ENCODE measurements at regions not wholly inside any gene's neighbourhood (a gene's known extent, or its start where the extent isn't known, plus 50 kb on each side); places are given as distances from the start of the nearest gene placed in this dataset.
A peak's percentile ranks its signal among the peaks of the same experiment; 100 is the strongest.

- DNase-seq, result no peak
Observed at GRCh38 chr1:29707796-29708195, 471.5 kb downstream of the PTPRU start.

GRCh38 chr1:29706936-29707335 is 470.6 kb downstream of the PTPRU start:
- DNase-seq, result peak; percentile 88

- DNase-seq, result no peak
Observed at GRCh38 chr1:29704430-29704829, 468.1 kb downstream of the PTPRU start.

GRCh38 chr1:29703596-29704370 is 467.5 kb downstream of the PTPRU start:
- peak; percentile 81 for DNase-seq

GRCh38 chr1:29700491-29700890 is 464.2 kb downstream of the PTPRU start:
- DNase-seq, result no peak

GRCh38 chr1:29698626-29699025 is 462.3 kb downstream of the PTPRU start:
- DNase-seq, result no peak

- no peak for DNase-seq
Observed at GRCh38 chr1:29698033-29698432, 461.7 kb downstream of the PTPRU start.

- DNase-seq, result no peak
Observed at GRCh38 chr1:29697391-29697780, 461.1 kb downstream of the PTPRU start.

DNA sequence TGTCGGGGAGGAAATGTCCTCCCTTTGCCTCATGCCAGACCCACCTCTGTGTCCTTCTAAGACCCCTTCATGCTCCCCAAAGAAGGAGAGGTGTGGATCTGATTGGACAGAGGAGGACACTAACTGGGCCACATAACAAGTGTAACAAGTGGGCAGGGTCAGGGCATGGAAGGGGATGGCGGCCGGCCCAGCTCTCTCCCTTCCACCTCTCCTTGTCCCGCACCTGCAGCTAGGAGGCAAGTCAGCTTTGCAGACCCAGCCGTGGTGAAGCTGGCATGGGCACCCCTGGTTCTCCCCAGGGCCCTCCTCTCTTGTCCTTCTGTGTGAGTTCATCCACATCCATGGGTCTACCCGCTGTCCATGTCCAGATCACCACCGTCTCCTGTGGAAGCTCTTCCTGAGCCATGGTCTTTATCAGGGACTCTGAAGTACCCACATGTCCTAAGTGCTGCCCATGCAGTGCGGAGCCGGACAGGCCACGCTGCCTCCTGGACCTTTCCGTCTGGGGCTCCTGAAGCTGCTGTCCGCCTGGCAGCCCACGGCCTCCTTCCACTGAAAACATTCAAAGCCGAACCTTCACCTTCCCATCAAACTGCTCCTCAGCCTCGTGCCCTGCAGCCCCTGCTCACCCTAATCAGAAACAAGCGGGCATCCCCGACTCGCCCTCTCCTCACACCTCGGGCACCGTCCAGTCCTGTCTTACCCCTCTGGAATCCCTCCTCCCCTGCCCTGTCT is 460.5 kb downstream of the PTPRU start:
- no peak for DNase-seq

DNA sequence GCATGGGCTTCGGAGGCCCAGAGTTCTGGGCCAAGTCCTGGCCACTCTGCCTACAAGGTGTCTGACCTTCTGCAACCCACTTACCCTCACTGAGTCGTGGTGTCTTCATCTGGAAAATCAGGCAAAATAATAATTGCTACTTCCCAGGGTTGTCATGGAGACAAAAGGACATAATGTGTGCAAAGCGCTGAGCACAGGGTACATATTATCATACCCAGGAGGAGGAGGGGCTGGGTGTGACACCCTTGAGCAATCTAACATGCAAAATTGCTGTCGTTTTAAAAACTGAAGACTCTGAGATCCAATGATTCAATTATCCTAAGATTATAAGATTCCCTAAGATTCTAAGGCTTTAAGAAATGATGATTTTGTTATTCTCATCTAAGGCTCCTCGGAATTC is 459.5 kb downstream of the PTPRU start:
- DNase-seq, result no peak

- DNase-seq, result no peak
Observed at GRCh38 chr1:29695036-29695435, 458.7 kb downstream of the PTPRU start.

- DNase-seq, result peak; percentile 60
Observed at GRCh38 chr1:29691499-29691898, 455.2 kb downstream of the PTPRU start.

DNA sequence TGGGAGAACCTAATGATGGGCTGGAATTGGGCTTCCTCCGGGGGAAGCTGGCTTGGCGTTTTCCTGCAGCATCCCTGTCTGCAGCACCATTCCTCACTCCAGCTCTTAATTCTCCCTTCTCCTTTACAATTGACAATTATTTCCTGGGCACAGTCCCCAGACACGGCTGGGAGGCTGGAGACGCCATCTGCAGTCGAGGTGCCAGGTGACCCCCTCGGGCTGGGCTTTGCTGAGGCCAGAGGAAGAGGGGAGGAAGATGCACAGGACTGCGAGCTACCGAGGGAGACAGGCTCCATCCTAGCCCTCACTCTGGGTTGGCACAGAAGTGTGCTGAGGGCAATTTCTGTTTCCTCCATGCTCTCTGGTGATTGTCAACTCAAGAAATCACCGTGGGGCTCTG is 453.8 kb downstream of the PTPRU start:
- DNase-seq, result no peak

DNA sequence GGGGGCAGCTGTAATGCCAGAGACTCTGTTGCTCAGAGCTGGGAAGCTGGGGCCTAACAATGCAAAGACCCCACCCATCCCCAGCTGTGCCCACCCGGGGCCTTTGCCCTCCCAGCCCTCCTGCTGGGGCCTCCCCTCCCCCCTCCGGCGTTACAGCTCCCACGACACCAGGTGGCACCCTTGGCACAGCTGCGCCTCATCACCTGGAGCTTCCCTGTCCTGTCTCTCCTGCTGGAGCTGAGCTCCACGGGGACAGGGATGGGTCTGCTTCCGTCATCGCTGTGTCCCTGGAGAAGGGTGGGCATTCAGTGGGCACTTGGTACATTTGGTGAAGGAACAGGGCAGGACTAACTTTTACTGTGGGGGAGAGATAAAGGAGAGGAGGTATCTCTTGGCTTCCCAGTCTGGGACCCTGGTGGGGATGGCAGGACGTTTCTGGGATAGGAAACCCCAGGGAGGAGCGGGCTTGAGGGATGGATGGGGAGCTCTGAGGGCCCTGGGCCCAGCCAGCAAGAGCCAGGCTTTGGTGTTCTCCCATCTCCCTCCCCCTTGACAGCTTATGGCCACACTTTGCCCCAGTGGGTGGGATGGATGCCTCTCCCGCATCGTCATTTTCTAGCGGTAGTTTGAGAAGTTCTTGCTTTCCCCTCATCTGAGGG is 453.2 kb downstream of the PTPRU start:
- DNase-seq, result no peak

DNA sequence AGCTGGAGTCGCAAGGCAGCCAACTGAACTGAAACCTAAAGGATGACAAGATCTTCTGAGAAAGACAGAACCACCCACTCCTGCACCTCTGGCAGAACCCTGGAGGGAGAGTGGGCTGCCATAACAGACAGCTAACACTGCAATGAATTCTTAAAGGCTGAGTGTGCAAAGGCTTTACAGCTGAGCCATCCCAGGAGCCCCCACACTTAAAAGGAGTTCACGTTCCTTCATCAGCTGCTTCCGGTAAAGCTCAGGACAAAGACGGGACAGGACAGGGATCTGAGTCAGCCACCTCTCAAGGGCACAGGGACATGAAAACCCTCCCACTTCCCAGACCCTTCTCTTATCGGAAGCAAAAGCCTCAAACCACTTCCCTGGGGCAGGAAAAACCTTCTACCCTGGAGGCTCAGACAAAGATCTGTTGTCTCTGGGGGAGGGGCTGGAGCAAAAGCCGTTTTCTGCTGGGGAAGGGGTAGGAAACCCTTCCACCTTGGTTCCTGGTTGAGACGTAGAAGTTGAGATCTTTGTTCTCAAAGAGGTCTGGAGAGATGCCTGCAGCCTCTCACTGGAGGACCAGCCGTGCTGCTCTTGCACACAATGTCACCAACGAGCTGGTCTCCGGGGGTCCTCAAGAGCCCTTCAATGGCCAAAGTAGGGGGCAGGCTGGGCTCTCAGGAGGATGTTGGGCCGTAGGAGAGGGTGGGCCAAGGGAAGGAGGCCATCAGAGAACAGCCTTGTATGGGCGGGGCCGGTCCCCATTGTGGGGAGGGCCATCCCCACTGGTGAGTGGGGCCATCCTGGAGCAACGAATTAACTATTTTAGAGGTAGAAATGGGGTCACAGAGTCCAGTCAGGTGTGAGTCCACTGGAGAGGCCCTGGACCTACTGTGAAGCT is 452.4 kb downstream of the PTPRU start:
- no peak for DNase-seq

DNA sequence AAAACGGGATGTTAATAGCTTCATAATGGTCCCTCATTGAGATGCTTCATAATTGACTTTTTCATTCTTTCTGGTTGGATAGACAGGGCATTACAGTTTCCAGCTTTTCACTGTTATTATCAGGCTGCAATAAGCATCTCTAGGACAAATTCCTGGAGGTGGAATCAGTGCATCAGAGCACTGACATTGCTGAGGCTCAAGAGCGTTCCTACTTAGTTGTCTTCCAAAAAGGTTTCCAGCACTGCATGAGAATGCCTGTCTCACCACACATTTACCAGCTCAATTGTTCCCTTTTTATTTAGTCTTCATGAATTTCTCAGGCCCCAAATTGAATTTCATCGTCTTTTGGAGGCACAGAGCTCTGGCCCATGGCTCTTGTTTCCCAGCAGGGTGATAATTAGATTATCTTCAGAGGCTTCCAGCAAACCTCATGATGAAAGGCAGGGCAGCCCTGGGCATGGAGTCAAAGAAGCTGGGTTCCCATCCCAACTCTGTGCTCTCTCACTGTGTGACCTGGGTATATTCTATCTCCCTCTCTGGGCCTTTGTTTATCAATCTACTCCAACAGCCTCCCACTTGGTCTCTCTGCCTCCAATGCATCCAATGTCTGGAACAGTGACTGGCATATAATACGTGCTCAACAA is 451.4 kb downstream of the PTPRU start:
- DNase-seq, result no peak

DNA sequence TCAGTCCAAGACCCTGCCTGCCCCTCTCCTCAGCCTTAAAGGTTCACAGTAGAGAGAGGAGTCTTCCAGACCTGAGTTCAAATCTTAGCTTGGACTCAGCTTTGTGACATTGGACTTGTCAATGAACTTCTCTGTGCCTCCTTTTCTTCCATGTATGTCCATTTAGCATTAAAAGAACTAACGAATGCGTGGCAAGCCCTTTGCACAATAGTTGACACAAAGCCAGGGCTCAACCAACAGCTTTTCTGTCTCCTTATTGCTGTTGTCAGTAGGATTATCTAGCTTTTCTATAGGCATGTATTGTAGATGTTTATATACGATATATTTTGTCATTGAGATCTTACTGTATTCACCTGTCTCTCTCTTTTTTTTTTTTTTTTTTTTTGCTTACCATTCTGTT is 450.8 kb downstream of the PTPRU start:
- DNase-seq, result no peak

DNA sequence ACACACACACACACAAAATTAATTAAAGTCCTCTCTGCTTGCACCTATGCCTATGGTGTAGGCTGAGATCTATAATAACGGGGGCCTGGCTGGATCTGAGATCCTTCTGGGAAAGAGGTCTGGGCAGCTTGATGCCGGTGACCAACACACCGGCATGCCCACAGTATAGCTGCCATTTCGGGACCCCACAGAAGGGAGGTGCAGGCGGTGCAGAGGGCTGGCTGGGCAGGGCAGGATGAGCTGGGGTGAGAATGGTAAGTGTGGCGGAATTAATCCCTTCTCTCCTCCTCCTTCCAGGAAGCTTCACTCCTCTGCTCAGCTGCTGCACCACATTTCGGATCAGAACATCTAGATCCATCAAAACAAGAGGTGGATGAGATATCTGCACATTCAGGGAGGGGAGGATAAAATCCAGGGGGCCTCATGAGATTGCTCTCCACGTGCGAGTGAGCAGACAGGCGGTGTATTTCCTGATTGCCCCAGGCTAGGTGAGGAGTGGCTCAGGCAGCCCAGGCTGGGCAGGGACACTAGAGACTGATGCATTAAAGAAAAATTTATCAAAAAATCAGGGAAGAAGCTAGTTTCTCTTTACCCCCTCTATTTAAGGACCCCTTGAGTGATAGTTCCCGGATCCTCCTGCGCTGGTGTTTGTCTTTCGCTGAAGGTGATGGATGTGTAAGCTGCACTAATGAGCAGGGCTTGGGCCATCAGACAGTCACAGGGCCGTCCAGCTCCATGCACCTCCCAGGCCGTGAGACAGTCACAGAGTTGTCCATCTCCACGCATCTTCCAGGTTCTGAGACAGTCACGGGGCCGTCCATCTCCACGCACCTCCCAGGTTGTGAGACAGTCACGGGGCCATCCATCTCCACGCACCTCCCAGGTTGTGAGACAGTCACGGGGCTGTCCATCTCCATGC is 449.9 kb downstream of the PTPRU start:
- no peak for DNase-seq

GRCh38 chr1:29685387-29685786 is 449.1 kb downstream of the PTPRU start:
- no peak for DNase-seq

DNA sequence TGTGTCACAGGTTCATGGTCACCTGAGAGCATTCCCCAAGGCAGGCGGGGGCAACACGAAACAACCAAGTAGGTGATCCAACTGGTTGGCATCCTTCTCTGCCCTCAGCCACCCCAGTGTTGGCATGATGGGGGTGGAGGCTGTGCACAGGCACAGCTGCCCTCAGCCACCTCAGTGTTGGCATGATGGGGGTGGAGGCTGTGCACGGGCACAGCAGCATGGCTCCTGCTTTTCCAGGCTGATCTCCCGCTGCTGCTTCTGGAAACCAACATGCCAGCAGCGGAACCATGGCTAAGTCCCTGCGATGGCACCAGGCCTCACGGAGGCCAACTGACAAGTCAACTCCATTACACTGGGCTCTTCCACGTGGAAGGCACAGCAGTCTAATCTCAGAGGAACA is 447.8 kb downstream of the PTPRU start:
- DNase-seq, result no peak

DNA sequence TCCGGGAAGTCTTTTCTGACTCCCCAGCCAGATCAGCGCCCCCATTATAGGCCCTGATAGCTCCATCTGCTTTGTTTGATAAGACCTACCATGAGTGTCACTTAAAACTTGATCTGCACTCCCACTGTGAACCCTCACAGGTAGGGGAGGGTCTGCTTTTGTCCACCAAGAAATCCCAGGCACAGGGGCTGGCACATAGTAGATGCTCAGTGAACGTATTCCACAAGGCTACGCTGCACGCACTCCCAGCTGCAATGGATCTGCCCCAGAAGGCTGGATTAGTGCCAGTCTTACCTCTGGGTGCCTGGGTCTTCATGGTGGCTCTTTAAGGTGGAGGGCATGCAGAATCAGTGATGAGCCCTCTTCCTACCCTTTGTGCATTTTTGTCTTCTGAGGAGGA is 447.1 kb downstream of the PTPRU start:
- DNase-seq, result no peak

All from DMS153 (cell line).